Brain microvascular endothelial cell (primary cell): ENCODE measurements at regions not wholly inside any gene's neighbourhood (a gene's known extent, or its start where the extent isn't known, plus 50 kb on each side); places are given as distances from the start of the nearest gene placed in this dataset.

Experiments used
- DNase-seq: peaks from one replicate; pipeline ENCODE4 v3.0.0-alpha.2; 2020
- H3K27ac ChIP-seq: fragments of 250-450 bp; sonication (Bioruptor Pico); 2 replicates; pipeline ENCODE4 v1.5.1; 2020; ENCODE audit warnings: mild to moderate bottlenecking, moderate library complexity
- H3K27me3 ChIP-seq: fragments of 250-450 bp; sonication (Bioruptor Pico); replicated peaks from 2 replicates; pipeline ENCODE4 v1.5.1; 2020; ENCODE audit warnings: mild to moderate bottlenecking
- H3K36me3 ChIP-seq: fragments of 250-450 bp; sonication (Bioruptor Pico); replicated peaks from 2 replicates; pipeline ENCODE4 v1.5.1; 2020; ENCODE audit warnings: mild to moderate bottlenecking
- H3K4me3 ChIP-seq: 2 replicates; pipeline ENCODE4 v1.5.1; 2011; ENCODE audit warnings: low read depth, mild to moderate bottlenecking, control low read depth, low read length, moderate library complexity
- in situ Hi-C: cut with HindIII; loops from 2 replicates; pipeline ENCODE4 v1.10.0; 2017; ENCODE audit warnings: low sequenced_read_pairs, low pct_ligation_motif_present
- TF ChIP-seq, protein P1 (sequence below): IDR thresholded peaks from 2 replicates; pipeline ENCODE4 v1.5.1; 2011; ENCODE audit warnings: low read depth, mild to moderate bottlenecking, moderate library complexity, low read length, control low read depth, inconsistent platforms; ENCODE audit errors: missing control alignments

DNA sequence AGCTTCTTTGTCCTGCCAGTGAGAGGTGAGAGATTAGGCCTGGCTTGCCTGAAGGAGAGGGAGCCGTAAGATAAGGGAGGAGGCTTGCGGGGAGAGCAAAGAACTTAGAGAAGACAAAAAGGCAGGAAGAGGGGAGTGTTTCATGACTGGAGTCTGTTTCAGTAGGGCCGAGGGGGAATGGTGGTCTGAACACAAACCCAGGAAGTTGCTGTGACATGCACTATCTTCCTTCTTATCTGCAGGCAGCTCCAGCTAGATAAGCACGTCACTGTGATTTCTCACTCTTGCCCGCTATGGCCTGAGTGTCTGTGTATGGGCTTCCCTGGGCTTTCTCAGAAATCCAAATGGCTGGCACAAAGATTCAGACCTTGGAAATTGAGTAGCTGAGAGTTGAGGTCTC, 307.5 kb upstream of the CLINT1 start:
- DNase-seq = no peak
- in situ Hi-C loops = loop anchor here (25.0 kb wide), 1 partner anchor 946 kb away; no protein-coding TSS in a partner anchor
- Histone ChIP-seq H3K36me3 (no peaks in the 10 kb centered on the region), H3K27ac (no peak overlapping the region), H3K4me3 (no peak overlapping the region), H3K27me3 (no peaks in the 10 kb centered on the region)
- TF ChIP-seq, protein P1, sequence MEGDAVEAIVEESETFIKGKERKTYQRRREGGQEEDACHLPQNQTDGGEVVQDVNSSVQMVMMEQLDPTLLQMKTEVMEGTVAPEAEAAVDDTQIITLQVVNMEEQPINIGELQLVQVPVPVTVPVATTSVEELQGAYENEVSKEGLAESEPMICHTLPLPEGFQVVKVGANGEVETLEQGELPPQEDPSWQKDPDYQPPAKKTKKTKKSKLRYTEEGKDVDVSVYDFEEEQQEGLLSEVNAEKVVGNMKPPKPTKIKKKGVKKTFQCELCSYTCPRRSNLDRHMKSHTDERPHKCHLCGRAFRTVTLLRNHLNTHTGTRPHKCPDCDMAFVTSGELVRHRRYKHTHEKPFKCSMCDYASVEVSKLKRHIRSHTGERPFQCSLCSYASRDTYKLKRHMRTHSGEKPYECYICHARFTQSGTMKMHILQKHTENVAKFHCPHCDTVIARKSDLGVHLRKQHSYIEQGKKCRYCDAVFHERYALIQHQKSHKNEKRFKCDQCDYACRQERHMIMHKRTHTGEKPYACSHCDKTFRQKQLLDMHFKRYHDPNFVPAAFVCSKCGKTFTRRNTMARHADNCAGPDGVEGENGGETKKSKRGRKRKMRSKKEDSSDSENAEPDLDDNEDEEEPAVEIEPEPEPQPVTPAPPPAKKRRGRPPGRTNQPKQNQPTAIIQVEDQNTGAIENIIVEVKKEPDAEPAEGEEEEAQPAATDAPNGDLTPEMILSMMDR = no peak

DNA sequence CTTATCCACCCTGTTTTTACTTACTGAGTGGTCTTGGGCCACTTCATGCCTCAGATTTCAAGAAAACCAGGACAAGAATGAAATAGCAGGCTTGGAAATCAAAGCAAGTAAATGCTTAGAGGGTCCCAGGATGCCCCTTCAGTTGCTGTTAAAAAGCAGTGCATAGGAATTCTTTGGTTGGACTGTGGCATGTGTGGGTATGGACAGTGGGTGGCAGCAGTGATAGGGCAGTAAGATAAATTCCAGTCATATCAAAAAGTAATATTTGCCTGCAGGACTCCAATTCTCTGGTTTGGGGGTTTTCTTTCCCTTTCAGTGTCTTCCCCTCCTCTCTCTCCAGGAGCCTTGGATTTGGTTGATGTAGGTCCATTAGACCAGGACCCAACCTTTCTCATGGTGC, 306.7 kb upstream of the CLINT1 start:
- Histone ChIP-seq H3K27ac (no peak overlapping the region), H3K27me3 (no peaks in the 10 kb centered on the region), H3K36me3 (no peaks in the 10 kb centered on the region), H3K4me3 (no peak overlapping the region)
- in situ Hi-C loops = loop anchor here (25.0 kb wide), 1 partner anchor 947 kb away; no protein-coding TSS in a partner anchor
- no peak for DNase-seq
- TF ChIP-seq, protein P1 = peak; percentile 48

DNA sequence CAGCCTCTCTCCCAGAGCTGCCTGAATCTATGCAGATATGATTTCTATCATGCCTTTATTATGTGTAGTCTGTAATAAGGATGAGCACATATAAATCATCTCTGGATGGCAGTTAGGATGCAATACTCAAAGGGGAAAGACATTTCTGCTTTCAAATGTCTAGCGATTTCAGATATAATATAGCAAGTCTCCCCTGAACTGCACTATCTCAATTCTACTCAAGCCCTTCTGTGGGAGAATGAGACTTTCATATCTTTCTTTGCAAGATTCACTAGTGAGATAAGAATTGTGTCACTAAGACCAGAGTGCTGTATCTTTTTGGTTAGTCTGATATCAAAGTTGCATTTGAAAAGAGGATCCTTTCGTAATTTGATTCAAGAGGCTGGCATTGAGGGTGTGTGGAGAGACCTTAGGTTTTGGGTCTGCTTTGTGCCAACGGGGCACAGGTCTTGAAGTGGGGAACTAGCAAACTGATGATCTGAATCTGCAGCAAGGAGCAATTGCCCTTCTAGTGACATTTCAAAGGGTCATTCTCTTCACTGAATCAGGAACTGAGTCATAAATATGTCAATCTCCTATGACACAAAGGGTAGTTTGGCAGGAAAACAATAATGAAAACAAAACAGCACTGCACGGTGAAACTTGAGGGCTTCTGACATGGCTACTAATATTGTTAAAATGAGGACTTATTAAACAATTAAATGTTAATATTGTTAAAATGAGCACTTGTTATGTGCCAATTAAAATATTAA, 305.5 kb upstream of the CLINT1 start:
- in situ Hi-C loops = loop anchor here (25.0 kb wide), 1 partner anchor 948 kb away; no protein-coding TSS in a partner anchor
- Histone ChIP-seq H3K4me3 (no peak overlapping the region), H3K27me3 (no peaks in the 10 kb centered on the region), H3K36me3 (no peaks in the 10 kb centered on the region), H3K27ac (no peak overlapping the region)
- DNase-seq = no peak
- TF ChIP-seq, protein P1 = no peak

DNA sequence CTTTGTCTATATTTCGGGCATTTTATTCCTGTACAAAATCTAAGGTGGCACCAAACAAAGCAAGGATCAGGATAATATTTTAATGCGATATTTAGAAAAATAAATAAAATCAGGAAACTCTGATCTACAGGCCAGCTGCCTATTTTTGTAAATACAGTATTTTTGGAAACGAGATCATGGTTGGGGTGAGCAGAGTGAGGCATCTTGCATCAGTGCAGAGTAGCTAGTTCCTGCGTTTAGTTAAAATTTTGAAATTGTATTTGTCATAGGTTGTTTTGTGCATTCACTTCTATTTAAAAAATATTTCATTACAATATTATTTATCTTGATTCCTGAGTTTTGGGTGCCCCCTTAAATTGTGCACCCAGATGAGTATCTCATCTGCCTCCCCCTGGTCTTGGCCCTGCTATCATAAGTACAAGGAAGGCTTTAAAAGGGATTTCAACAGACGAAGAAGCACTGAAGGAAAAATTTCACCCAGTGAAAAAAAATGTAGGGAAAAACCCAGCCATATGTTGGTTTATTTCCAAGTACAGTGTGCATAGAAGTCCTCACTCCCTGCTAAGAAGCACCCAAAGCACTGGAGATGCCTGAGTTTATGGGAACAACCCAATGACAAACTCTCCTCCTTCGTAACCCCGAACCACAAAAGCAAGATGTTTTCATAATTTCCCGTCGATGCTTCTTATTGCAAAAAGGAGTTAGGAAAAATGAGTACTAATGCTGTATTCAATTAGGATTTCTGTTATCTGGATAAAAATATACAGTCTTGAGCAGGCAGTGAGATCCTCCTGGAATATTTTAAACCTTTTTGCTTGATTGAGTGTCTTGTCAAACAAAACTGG, 304.7 kb upstream of the CLINT1 start:
- TF ChIP-seq, protein P1 = no peak
- Histone ChIP-seq H3K27me3 (no peaks in the 10 kb centered on the region), H3K27ac (no peak overlapping the region), H3K36me3 (no peaks in the 10 kb centered on the region), H3K4me3 (no peak overlapping the region)
- in situ Hi-C loops = loop anchor here (25.0 kb wide), 1 partner anchor 949 kb away; no protein-coding TSS in a partner anchor
- DNase-seq = no peak

DNA sequence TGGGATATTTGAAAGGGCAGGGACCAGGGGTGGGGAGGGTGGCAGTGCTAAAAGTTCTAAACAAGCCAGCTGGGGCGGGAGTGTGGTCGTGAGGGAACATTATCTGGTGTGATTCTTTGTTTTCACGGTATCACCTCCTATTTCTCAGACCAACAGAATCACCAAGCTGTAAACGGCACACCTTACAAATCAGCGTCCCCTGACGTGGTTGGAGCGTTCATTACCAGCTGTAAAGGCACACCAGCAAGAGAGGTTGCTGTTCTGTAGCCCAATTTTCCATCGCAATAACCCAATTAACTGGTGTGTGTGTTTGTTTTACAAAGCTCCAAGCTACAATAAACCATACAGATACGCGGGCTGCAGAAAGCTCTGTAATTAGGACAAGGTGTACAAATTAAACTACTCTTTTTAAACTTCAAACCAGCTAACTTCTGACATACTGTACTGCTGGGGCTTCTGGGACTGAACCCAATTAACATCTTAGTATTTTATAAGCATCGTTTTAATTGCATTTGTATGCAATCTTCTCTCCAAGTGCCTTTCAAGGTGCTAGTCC, 303.6 kb upstream of the CLINT1 start:
- Histone ChIP-seq H3K36me3 (no peaks in the 10 kb centered on the region), H3K27me3 (no peaks in the 10 kb centered on the region), H3K4me3 (no peak overlapping the region), H3K27ac (no peak overlapping the region)
- no peak for DNase-seq
- in situ Hi-C loops = loop anchor here (25.0 kb wide), 1 partner anchor 950 kb away; no protein-coding TSS in a partner anchor
- TF ChIP-seq, protein P1 = no peak
